ENCODE measurements at regions not wholly inside any gene's neighbourhood (a gene's known extent, or its start where the extent isn't known, plus 50 kb on each side); places are given as distances from the start of the nearest gene placed in this dataset.
"Not testable (repeated sequence)": the region's sequence is repeated elsewhere in the genome, so short reads cannot be mapped to it uniquely, and the experiment has no call there.

- DNase-seq (ENCODE audit: low read depth): not testable (repeated sequence)
Observed at GRCh38 chr4:86478151-86478550, 116.0 kb upstream of the PTPN13 start.

- no peak for DNase-seq (ENCODE audit: low read depth)
Observed at GRCh38 chr4:86481440-86481839, 112.7 kb upstream of the PTPN13 start.

GRCh38 chr4:86482306-86483172, 111.6 kb upstream of the PTPN13 start:
- no peak for DNase-seq (ENCODE audit: low read depth)

- DNase-seq (ENCODE audit: low read depth): no peak
Observed at GRCh38 chr4:86483173-86483490, 111.0 kb upstream of the PTPN13 start.

GRCh38 chr4:86483773-86484172, 110.3 kb upstream of the PTPN13 start:
- no peak for DNase-seq (ENCODE audit: low read depth)

GRCh38 chr4:86484241-86484640, 109.9 kb upstream of the PTPN13 start:
- no peak for DNase-seq (ENCODE audit: low read depth)

GRCh38 chr4:86487738-86488348, 106.3 kb upstream of the PTPN13 start:
- DNase-seq (ENCODE audit: low read depth): no peak

GRCh38 chr4:86493460-86493859, 100.7 kb upstream of the PTPN13 start:
- DNase-seq (ENCODE audit: low read depth): no peak

- peak; percentile 13 for DNase-seq (ENCODE audit: low read depth)
Observed at GRCh38 chr4:86496094-86497080, 97.7 kb upstream of the PTPN13 start.

- DNase-seq (ENCODE audit: low read depth): no peak
Observed at GRCh38 chr4:86497131-86497530, 97.0 kb upstream of the PTPN13 start.

GRCh38 chr4:86497980-86498862, 95.9 kb upstream of the PTPN13 start:
- DNase-seq (ENCODE audit: low read depth): peak; percentile 58

GRCh38 chr4:86498863-86499166, 95.3 kb upstream of the PTPN13 start:
- DNase-seq (ENCODE audit: low read depth): no peak

GRCh38 chr4:86500527-86500926, 93.6 kb upstream of the PTPN13 start:
- DNase-seq (ENCODE audit: low read depth): no peak

- DNase-seq (ENCODE audit: low read depth): no peak
Observed at GRCh38 chr4:86502081-86502480, 92.0 kb upstream of the PTPN13 start.

- no peak for DNase-seq (ENCODE audit: low read depth)
Observed at GRCh38 chr4:86506591-86506990, 87.5 kb upstream of the PTPN13 start.

- peak; percentile 46 for DNase-seq (ENCODE audit: low read depth)
Observed at GRCh38 chr4:86508436-86508835, 85.7 kb upstream of the PTPN13 start.

- DNase-seq (ENCODE audit: low read depth): no peak
Observed at GRCh38 chr4:86511590-86511989, 82.5 kb upstream of the PTPN13 start.

- peak; percentile 33 for DNase-seq (ENCODE audit: low read depth)
Observed at GRCh38 chr4:86512631-86513030, 81.5 kb upstream of the PTPN13 start.

GRCh38 chr4:86515963-86516362, 78.2 kb upstream of the PTPN13 start:
- not testable (repeated sequence) for DNase-seq (ENCODE audit: low read depth)

GRCh38 chr4:86521373-86521969, 72.6 kb upstream of the PTPN13 start:
- DNase-seq (ENCODE audit: low read depth): peak; percentile 4

- no peak for DNase-seq (ENCODE audit: low read depth)
Observed at GRCh38 chr4:86522349-86522748, 71.8 kb upstream of the PTPN13 start.
